GM13977 (cell line): ENCODE measurements at regions not wholly inside any gene's neighbourhood (a gene's known extent, or its start where the extent isn't known, plus 50 kb on each side); places are given as distances from the start of the nearest gene placed in this dataset.
A peak's percentile ranks its signal among the peaks of the same experiment; 100 is the strongest.

Source experiments
- DNase-seq: peaks from one replicate; pipeline ENCODE4 v3.0.0; 2012; ENCODE audit warnings: low spot score
- in situ Hi-C: fragments of 300-500 bp; cut with MboI; formaldehyde crosslinking; loops from one replicate; pipeline ENCODE4 v1.12.0; 2022; ENCODE audit warnings: low sequenced_read_pairs, low pct_unique_long_range_greater_than_20kb, mixed read lengths, inconsistent platforms; ENCODE audit not compliant: unreplicated experiment
- TF ChIP-seq, protein P1 (sequence below): IDR thresholded peaks from 2 replicates; pipeline ENCODE4 v1.5.1; 2012; ENCODE audit warnings: mild to moderate bottlenecking, control low read depth; ENCODE audit not compliant: insufficient read depth; ENCODE audit errors: extremely low read depth, missing control alignments

DNA sequence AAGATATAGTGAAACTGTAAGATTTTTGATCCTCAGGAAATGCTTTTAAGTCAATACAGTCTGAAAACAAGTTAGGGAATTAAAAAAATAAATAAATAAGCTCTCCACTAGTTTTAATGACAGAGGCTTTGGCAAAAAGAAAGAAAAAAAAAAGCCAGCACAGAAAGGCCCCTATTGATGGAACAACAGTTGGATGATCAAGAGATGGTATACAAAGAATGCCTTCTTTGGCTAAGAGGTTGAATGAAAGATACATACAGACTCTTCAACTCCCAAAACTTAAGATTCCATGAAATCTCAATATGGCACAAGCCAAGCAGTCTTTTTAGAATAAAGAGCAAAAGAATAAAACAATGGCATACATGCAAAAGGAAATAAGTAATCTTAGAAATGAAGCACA lies 64.0 kb upstream of the GALNT5 start:
- TF ChIP-seq, protein P1, sequence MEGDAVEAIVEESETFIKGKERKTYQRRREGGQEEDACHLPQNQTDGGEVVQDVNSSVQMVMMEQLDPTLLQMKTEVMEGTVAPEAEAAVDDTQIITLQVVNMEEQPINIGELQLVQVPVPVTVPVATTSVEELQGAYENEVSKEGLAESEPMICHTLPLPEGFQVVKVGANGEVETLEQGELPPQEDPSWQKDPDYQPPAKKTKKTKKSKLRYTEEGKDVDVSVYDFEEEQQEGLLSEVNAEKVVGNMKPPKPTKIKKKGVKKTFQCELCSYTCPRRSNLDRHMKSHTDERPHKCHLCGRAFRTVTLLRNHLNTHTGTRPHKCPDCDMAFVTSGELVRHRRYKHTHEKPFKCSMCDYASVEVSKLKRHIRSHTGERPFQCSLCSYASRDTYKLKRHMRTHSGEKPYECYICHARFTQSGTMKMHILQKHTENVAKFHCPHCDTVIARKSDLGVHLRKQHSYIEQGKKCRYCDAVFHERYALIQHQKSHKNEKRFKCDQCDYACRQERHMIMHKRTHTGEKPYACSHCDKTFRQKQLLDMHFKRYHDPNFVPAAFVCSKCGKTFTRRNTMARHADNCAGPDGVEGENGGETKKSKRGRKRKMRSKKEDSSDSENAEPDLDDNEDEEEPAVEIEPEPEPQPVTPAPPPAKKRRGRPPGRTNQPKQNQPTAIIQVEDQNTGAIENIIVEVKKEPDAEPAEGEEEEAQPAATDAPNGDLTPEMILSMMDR = no peak
- in situ Hi-C loops = no loop called here

DNA sequence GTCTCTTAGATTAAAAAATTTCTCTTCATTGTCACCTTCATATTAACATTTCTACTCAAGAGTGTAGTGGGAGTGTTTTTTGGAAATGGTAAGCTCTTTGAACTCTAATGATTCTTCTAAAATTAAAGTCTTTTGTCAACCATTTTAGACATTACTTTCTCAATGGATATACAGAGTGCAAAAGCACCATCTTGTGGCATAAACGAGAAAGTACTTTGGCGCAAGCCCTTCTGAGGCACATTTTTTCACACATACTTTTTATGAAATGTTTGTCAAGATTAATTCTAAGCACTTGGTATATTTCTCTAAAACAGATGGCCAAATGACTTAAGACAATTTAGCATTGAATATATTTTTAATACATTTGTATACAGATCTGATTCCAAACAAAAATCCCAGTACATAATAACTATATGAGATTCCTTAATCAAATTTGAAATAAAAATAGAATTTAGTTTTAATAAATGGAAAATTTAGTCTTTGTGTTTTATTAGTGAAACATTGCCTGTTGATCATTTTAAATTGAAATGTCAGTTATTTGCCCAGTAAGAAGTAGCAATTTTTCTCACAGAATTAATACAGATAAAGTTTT lies 63.3 kb upstream of the GALNT5 start:
- in situ Hi-C loops = no loop called here
- TF ChIP-seq, protein P1 = peak; percentile 82
- peak; percentile 52 for DNase-seq

More for the DNA sequence above, 64.0 kb upstream of the GALNT5 start:
- no peak for DNase-seq

DNA sequence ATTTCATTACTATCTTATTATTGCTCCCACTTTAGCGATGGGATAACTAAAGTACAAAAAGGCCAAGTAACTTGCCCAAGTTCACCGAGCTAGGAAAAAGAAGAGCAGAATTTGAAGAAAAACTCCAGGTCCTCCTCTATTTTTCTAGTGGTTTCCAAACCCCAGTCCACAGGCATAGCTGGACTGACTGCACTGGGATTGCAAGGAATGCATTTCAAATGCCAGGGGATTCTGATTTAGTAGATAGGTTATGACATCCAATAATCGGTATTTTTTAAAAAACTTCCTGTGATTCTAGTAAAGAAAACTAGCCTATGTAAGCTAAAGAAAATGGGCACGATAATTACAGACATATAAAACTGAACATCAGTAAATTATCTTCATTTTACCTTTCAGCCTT lies 62.7 kb upstream of the GALNT5 start:
- no peak for DNase-seq
- TF ChIP-seq, protein P1 = no peak
- in situ Hi-C loops = no loop called here

DNA sequence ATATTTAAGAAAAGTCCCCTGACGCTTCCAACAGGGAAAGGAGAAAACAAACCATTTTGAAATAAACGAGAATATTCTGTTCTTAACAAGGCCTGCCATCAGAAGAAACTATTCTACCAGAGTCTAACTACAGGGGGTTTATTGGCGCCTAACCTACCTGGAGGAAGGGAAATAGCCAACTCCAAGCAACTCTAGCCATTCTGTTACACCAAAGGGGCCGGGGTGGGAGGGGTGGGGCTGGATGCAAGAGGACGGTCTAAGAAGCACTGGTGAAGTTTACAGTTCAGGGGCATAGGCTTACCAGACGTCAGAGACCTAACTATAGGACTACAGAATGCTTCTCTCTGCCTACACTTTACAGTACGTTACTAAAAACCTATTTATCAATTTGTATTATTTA lies 60.5 kb upstream of the GALNT5 start:
- TF ChIP-seq, protein P1 = no peak
- DNase-seq = no peak
- in situ Hi-C loops = no loop called here

DNA sequence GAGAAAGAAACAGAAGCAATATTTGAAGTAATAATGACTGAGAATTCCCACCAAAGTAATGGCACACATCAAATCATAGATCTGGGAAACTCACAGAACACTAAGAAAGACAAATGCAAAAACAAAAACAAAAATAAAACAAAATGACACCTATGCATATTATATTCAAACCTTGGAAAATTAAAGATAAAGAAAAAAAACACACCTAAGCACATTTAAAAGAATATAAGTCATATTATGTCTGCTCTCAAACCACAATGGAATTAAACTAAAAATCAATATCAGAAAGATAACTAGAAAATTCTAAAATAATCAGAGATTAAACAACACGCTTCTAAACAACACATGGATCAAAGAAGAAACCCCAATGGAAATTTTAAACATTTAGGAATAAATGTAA lies 59.7 kb upstream of the GALNT5 start:
- in situ Hi-C loops = no loop called here
- TF ChIP-seq, protein P1 = no peak
- no peak for DNase-seq

DNA sequence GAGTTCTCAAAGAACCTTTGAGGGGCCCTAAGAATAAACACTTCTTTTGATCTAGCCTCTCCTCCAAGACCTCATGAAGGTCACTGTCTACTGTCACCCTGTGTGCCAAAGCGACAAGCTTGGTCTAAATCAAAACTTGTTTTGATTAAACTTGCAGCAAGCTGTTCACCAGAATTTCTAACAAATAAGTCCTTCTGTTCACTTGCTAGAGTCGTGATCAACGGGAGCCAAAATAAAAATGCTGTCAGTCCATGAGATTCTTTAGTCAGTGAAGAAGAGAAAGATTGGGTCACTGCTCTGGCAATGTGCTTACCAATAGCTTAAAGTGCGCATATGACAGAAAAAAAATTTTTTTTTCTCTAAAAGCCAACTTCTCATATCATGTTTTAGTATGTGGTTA lies 53.9 kb upstream of the GALNT5 start:
- DNase-seq = no peak
- TF ChIP-seq, protein P1 = no peak
- in situ Hi-C loops = no loop called here
